Glutamatergic neuron (in vitro differentiated cells): ENCODE measurements at regions not wholly inside any gene's neighbourhood (a gene's known extent, or its start where the extent isn't known, plus 50 kb on each side); places are given as distances from the start of the nearest gene placed in this dataset.

Experiments used
- DNase-seq: peaks from one replicate; pipeline ENCODE4 v3.0.0; 2022
- H3K27ac Mint-ChIP-seq: one replicate; pipeline ENCODE4 v1.8.0; 2020; ENCODE audit warnings: mild to moderate bottlenecking, mixed read lengths, inconsistent platforms; ENCODE audit not compliant: unreplicated experiment
- H3K27me3 Mint-ChIP-seq: one replicate; pipeline ENCODE4 v1.8.0; 2020; ENCODE audit warnings: mild to moderate bottlenecking, moderate library complexity, mixed read lengths, inconsistent platforms; ENCODE audit not compliant: unreplicated experiment
- H3K36me3 Mint-ChIP-seq: one replicate; pipeline ENCODE4 v1.8.0; 2020; ENCODE audit warnings: mild to moderate bottlenecking, mixed read lengths, inconsistent platforms; ENCODE audit not compliant: unreplicated experiment
- H3K4me1 Mint-ChIP-seq: one replicate; pipeline ENCODE4 v1.8.0; 2020; ENCODE audit warnings: mild to moderate bottlenecking, low read depth, mixed read lengths, inconsistent platforms; ENCODE audit not compliant: unreplicated experiment
- H3K4me3 Mint-ChIP-seq: one replicate; pipeline ENCODE4 v1.8.0; 2020; ENCODE audit warnings: mild to moderate bottlenecking, mixed read lengths, inconsistent platforms; ENCODE audit not compliant: unreplicated experiment
- H3K9me3 Mint-ChIP-seq: one replicate; pipeline ENCODE4 v1.8.0; 2020; ENCODE audit warnings: mild to moderate bottlenecking, moderate library complexity, mixed read lengths, inconsistent platforms; ENCODE audit not compliant: unreplicated experiment
- TF ChIP-seq, protein P1 (sequence below): fragments of 200-600 bp; sonication (generic); IDR thresholded peaks from one replicate; pipeline ENCODE4 v1.5.0; 2021; ENCODE audit not compliant: partially characterized antibody, unreplicated experiment

DNA sequence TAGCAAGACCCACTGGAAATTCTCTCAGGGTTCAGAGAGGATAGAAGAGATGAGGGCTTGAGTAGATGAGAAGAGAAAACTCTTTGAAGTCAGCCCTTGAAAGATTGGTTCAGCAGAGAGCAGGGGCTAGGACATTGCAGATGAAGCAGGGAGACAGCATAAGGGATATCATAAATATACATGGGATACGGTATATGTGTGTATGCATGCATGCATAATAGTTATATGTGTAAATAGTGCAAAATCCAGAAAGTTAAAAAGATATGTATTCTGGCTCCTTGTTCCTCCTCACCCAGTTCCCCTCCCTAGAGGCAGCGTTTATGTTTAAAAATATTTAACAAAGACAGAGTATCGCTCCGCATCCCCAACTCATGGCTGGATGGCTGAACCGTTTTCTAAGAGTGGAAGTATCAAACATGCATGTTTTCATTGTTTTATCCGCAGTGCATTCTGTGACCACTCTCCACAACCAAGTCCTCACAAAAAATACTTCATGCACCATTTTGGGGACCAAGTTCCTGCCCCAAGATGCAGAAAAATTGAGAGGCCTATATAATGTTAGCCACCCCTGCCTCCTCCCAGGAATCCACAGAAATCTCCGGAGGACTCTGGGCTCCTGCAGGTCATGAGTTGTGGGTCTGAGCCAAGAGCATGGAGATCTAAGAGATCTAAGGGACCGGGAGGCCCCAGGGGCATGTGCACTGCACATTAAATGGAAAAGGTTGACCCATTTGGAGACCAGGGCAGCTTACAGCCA is 119.5 kb downstream of the MTX3 start:
- H3K36me3 Mint-ChIP-seq, result peaks cover 5% of the 10 kb centered on the region
- H3K4me3 Mint-ChIP-seq, result no peak overlapping the region
- H3K4me1 Mint-ChIP-seq, result no peaks in the 10 kb centered on the region
- DNase-seq, result no peak
- peaks cover 3% of the 10 kb centered on the region for H3K9me3 Mint-ChIP-seq
- TF ChIP-seq, protein P1, sequence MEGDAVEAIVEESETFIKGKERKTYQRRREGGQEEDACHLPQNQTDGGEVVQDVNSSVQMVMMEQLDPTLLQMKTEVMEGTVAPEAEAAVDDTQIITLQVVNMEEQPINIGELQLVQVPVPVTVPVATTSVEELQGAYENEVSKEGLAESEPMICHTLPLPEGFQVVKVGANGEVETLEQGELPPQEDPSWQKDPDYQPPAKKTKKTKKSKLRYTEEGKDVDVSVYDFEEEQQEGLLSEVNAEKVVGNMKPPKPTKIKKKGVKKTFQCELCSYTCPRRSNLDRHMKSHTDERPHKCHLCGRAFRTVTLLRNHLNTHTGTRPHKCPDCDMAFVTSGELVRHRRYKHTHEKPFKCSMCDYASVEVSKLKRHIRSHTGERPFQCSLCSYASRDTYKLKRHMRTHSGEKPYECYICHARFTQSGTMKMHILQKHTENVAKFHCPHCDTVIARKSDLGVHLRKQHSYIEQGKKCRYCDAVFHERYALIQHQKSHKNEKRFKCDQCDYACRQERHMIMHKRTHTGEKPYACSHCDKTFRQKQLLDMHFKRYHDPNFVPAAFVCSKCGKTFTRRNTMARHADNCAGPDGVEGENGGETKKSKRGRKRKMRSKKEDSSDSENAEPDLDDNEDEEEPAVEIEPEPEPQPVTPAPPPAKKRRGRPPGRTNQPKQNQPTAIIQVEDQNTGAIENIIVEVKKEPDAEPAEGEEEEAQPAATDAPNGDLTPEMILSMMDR, result no peak
- H3K27me3 Mint-ChIP-seq, result peaks cover 5% of the 10 kb centered on the region
- no peak overlapping the region for H3K27ac Mint-ChIP-seq

DNA sequence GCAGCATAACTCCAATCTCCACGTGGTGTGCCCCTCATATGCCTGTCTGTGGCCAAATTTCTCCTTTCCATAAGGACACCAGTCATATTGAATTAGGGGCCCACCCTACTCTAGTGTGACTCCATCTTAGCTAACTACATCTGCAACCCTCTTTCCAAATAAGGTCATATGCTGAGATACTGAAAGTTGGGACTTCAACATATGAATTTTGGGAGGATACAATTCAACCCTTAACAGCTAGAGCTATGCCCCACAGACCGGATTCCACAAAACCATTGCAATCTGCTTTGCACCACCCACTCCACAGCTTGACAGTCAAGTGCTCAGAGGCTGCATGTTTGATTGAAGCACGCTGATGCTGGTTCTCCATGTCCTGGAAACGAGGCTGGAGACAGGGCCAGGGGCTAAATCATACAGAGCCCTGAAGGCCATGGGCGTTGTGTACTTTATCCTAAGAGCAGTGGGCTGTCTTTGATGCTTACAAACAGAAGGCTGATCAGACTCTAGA is 122.8 kb downstream of the MTX3 start:
- no peak for DNase-seq
- Mint-ChIP-seq H3K27me3 (peaks cover 3% of the 10 kb centered on the region), H3K36me3 (peaks cover 5% of the 10 kb centered on the region), H3K4me1 (no peaks in the 10 kb centered on the region), H3K9me3 (peaks cover 3% of the 10 kb centered on the region), H3K27ac (no peak overlapping the region), H3K4me3 (no peak overlapping the region)
- TF ChIP-seq, protein P1, result no peak

DNA sequence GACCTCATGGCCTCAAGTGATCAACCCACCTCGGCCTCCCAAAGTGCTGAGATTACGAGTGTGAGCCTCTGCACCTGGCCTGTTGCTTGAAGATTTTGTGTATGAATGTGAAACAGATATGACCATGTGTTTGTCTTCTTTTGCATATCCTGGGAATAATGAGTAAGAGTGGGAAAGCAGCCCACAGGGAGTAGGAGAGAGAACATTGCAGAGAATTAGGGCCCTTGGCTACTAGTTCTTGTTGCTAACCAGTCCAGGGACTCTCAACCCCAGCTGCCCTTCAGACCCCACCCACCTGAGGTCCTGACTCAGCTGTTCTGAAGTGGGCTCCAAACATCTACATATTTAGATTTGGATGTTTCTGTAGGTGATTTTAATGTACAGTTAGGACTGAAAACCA is 125.5 kb downstream of the MTX3 start:
- Mint-ChIP-seq H3K4me3 (no peak overlapping the region), H3K36me3 (peaks cover 2% of the 10 kb centered on the region), H3K9me3 (peaks cover 3% of the 10 kb centered on the region), H3K27ac (no peak overlapping the region), H3K27me3 (peaks cover 3% of the 10 kb centered on the region), H3K4me1 (no peaks in the 10 kb centered on the region)
- TF ChIP-seq, protein P1, result no peak
- no peak for DNase-seq

DNA sequence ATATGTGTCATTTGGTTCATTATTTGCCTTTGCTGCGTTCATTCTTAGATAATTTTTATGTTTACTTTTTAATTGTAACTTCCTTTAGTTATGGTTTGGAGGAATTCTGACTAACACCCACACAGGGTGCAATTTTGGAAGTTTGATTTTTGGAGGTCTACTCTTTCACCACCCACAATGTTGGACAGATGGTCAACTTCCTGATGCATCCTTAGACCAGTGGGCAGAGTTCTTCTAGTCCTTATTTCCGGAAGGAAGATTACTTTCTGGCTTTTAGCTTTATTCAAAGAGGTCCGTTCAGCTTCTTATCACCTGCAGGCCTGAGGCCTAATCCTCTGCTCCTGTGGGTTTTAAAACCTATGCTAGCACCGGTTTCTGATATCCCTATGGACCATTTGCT is 126.7 kb downstream of the MTX3 start:
- Mint-ChIP-seq H3K4me1 (no peaks in the 10 kb centered on the region), H3K9me3 (no peaks in the 10 kb centered on the region), H3K4me3 (no peak overlapping the region), H3K27me3 (peaks cover 1% of the 10 kb centered on the region), H3K27ac (no peak overlapping the region), H3K36me3 (no peaks in the 10 kb centered on the region)
- TF ChIP-seq, protein P1, result no peak
- no peak for DNase-seq

DNA sequence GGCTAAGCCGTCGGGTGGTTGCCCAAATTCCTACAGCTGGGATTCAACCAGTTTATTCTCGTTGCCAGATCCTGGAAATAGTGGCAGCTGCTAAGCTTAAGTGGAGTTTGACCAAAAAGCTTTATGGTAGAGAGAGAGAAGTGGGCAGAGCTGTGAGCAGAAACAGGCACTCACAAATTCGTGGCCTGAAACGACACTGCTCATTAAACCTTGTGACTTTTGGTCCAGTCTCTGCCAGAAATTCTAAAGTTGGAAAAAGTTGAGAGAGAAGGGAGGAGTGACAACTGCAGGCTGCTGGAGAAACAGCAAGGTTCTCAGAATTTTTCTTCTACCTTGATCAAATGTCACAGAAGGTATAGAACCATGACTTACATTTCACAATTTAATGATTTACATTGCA is 131.5 kb downstream of the MTX3 start:
- no peaks in the 10 kb centered on the region for H3K9me3 Mint-ChIP-seq
- no peaks in the 10 kb centered on the region for H3K4me1 Mint-ChIP-seq
- H3K27ac Mint-ChIP-seq, result no peak overlapping the region
- TF ChIP-seq, protein P1, result no peak
- no peaks in the 10 kb centered on the region for H3K36me3 Mint-ChIP-seq
- H3K4me3 Mint-ChIP-seq, result no peak overlapping the region
- H3K27me3 Mint-ChIP-seq, result no peaks in the 10 kb centered on the region
- no peak for DNase-seq
